Subcutaneous abdominal adipose tissue (tissue), 5 donors: ENCODE measurements at regions not wholly inside any gene's neighbourhood (a gene's known extent, or its start where the extent isn't known, plus 50 kb on each side); places are given as distances from the start of the nearest gene placed in this dataset.

Experiments
- H3K27ac ChIP-seq: one replicate; pipeline ENCODE4 v1.7.0; 2013; ENCODE audit warnings: low read depth, mild to moderate bottlenecking, inconsistent platforms, low read length, moderate library complexity
- H3K27me3 ChIP-seq, 5 donors: one replicate each; pipeline ENCODE4 v1.7.0; 2013; ENCODE audit warnings: low read length in 5 of 5, inconsistent platforms in 1 of 5; ENCODE audit not compliant: control insufficient read depth in 5 of 5, insufficient read depth in 4 of 5
- H3K36me3 ChIP-seq, 5 donors: one replicate each; pipeline ENCODE4 v1.7.0; 2013; ENCODE audit warnings: low read length in 5 of 5; ENCODE audit not compliant: control insufficient read depth in 5 of 5, insufficient read depth in 5 of 5
- H3K4me1 ChIP-seq, 5 donors: one replicate each; pipeline ENCODE4 v1.7.0; 2013; ENCODE audit warnings: low read length in 5 of 5, mild to moderate bottlenecking in 3 of 5, moderate library complexity in 1 of 5; ENCODE audit not compliant: control insufficient read depth in 5 of 5, insufficient read depth in 5 of 5
- H3K4me3 ChIP-seq, 5 donors: one replicate each; pipeline ENCODE4 v1.7.0; 2013; ENCODE audit warnings: low read length in 5 of 5, low read depth in 1 of 5
- H3K9ac ChIP-seq, 5 donors: one replicate each; pipeline ENCODE4 v1.7.0; 2013; ENCODE audit warnings: low read length in 5 of 5, mild to moderate bottlenecking in 4 of 5, moderate library complexity in 3 of 5
- H3K9me3 ChIP-seq, 5 donors: one replicate each; pipeline ENCODE4 v1.7.0; 2013; ENCODE audit warnings: low read length in 5 of 5; ENCODE audit not compliant: control insufficient read depth in 5 of 5
- donor health status: healthy.
- donor health status: healthy.
- donor health status: healthy.
- donor health status: healthy.
- donor health status: healthy.

GRCh38 chr2:207459990-207460757, 69.6 kb upstream of the CREB1 start:
- H3K36me3 ChIP-seq: no peaks in the 10 kb centered on the region
- no peak overlapping the region for H3K27ac ChIP-seq
- H3K27me3 ChIP-seq: no peaks in the 10 kb centered on the region
- no peaks in the 10 kb centered on the region for H3K9me3 ChIP-seq
- no peak overlapping the region for H3K9ac ChIP-seq
- no peaks in the 10 kb centered on the region for H3K4me1 ChIP-seq
- no peak overlapping the region for H3K4me3 ChIP-seq

- Histone ChIP-seq H3K4me3 (no peak overlapping the region), H3K27me3 (no peaks in the 10 kb centered on the region), H3K9me3 (no peaks in the 10 kb centered on the region), H3K27ac (no peak overlapping the region), H3K9ac (no peak overlapping the region), H3K4me1 (no peaks in the 10 kb centered on the region), H3K36me3 (no peaks in the 10 kb centered on the region)
Measured at GRCh38 chr2:207463433-207463832, 66.3 kb upstream of the CREB1 start.

- Histone ChIP-seq H3K9me3 (no peaks in the 10 kb centered on the region), H3K4me1 (no peaks in the 10 kb centered on the region), H3K36me3 (no peaks in the 10 kb centered on the region), H3K9ac (no peak overlapping the region), H3K27ac (no peak overlapping the region), H3K4me3 (no peak overlapping the region), H3K27me3 (no peaks in the 10 kb centered on the region)
Measured at GRCh38 chr2:207464007-207464406, 65.8 kb upstream of the CREB1 start.

- no peak overlapping the region for H3K9ac ChIP-seq
- no peaks in the 10 kb centered on the region for H3K4me1 ChIP-seq
- H3K4me3 ChIP-seq: no peak overlapping the region
- H3K27me3 ChIP-seq: no peaks in the 10 kb centered on the region
- no peaks in the 10 kb centered on the region for H3K9me3 ChIP-seq
- H3K27ac ChIP-seq: no peak overlapping the region
- H3K36me3 ChIP-seq: no peaks in the 10 kb centered on the region
Measured at GRCh38 chr2:207465894-207466293, 63.9 kb upstream of the CREB1 start.

- H3K36me3 ChIP-seq: no peaks in the 10 kb centered on the region
- H3K4me1 ChIP-seq: peaks cover 0 to 2% (median under 1%) of the 10 kb centered on the region in 5 donors
- no peak overlapping the region for H3K27ac ChIP-seq
- H3K4me3 ChIP-seq: no peak overlapping the region
- no peak overlapping the region for H3K9ac ChIP-seq
- no peaks in the 10 kb centered on the region for H3K9me3 ChIP-seq
- no peaks in the 10 kb centered on the region for H3K27me3 ChIP-seq
Measured at GRCh38 chr2:207467716-207468347, 61.9 kb upstream of the CREB1 start.

- no peak overlapping the region for H3K4me3 ChIP-seq
- H3K27ac ChIP-seq: no peak overlapping the region
- no peak overlapping the region for H3K9ac ChIP-seq
- H3K27me3 ChIP-seq: no peaks in the 10 kb centered on the region
- H3K9me3 ChIP-seq: no peaks in the 10 kb centered on the region
- H3K36me3 ChIP-seq: no peaks in the 10 kb centered on the region
- peaks cover 0 to 8% (median 4%) of the 10 kb centered on the region in 5 donors for H3K4me1 ChIP-seq
Measured at GRCh38 chr2:207468488-207468887, 61.3 kb upstream of the CREB1 start.

- H3K36me3 ChIP-seq: no peaks in the 10 kb centered on the region
- H3K4me1 ChIP-seq: peaks cover 0 to 10% (median 4%) of the 10 kb centered on the region in 5 donors
- no peaks in the 10 kb centered on the region for H3K27me3 ChIP-seq
- no peak overlapping the region for H3K27ac ChIP-seq
- H3K9ac ChIP-seq: no peak overlapping the region
- H3K4me3 ChIP-seq: no peak overlapping the region
- H3K9me3 ChIP-seq: no peaks in the 10 kb centered on the region
Measured at GRCh38 chr2:207469451-207469850, 60.3 kb upstream of the CREB1 start.

- H3K9ac ChIP-seq: no peak overlapping the region
- no peaks in the 10 kb centered on the region for H3K36me3 ChIP-seq
- no peaks in the 10 kb centered on the region for H3K27me3 ChIP-seq
- peaks cover 0 to 10% (median 9%) of the 10 kb centered on the region in 5 donors for H3K4me1 ChIP-seq
- H3K4me3 ChIP-seq: no peak overlapping the region
- H3K27ac ChIP-seq: no peak overlapping the region
- H3K9me3 ChIP-seq: no peaks in the 10 kb centered on the region
Measured at GRCh38 chr2:207469943-207470729, 59.6 kb upstream of the CREB1 start.

GRCh38 chr2:207471261-207471660, 58.5 kb upstream of the CREB1 start:
- Histone ChIP-seq H3K27ac (no peak overlapping the region), H3K4me1 (peaks cover 0 to 13% (median 10%) of the 10 kb centered on the region in 5 donors), H3K9me3 (no peaks in the 10 kb centered on the region), H3K27me3 (no peaks in the 10 kb centered on the region), H3K9ac (no peak overlapping the region), H3K4me3 (no peak overlapping the region), H3K36me3 (no peaks in the 10 kb centered on the region)
